HepG2 (cell line): ENCODE measurements at regions not wholly inside any gene's neighbourhood (a gene's known extent, or its start where the extent isn't known, plus 50 kb on each side); places are given as distances from the start of the nearest gene placed in this dataset.

ENCODE experiments used
- ATAC-seq: fragments of 200-7000 bp; cut with Tn5 transposase; 3 replicates; pipeline ENCODE4 v1.9.1; 2020; ENCODE audit warnings: mild to moderate bottlenecking, moderate library complexity
- BruUV-seq: library from RNA; stranded (reverse); fragments of 400-500 nt; replicated peaks from 2 replicates; lab custom pipeline; 2021; lab: Mats Ljungman, UMichigan
- CTCF ChIA-PET: fragments of 300-600 bp; formaldehyde crosslinking; extraction: SDS; loops from one replicate; lab custom pipeline; 2021; ENCODE audit warnings: low total read pairs, inconsistent platforms, low intra/inter-chr PET ratio; lab: Yijun Ruan, JAX
- POLR2A ChIA-PET: fragments of 350-600 bp; sonication (Branson Sonifier 250); formaldehyde crosslinking; loops from one replicate; lab custom pipeline; 2020; ENCODE audit warnings: antibody characterized with exemption, inconsistent platforms; lab: Yijun Ruan, JAX
- DNase-seq: peaks from one replicate; pipeline ENCODE4 v3.0.0-alpha.2; 2015; ENCODE audit warnings: low spot score
- FAIRE-seq: peaks from 3 replicates; lab custom pipeline; 2011; peaks lifted over from hg19 to GRCh38; lab: Jason Lieb, UNC
- H2AFZ ChIP-seq: one replicate; pipeline ENCODE4 v1.6.1; 2011; ENCODE audit warnings: low read length, inconsistent platforms
- H3K27ac ChIP-seq: fragments of 300-600 bp; 3 replicates; pipeline ENCODE4 v1.8.0; 2011; ENCODE audit warnings: mixed run types, mild to moderate bottlenecking, mixed read lengths, low read length, inconsistent platforms; ENCODE audit not compliant: insufficient read depth; ENCODE audit errors: extremely low read length
- H3K27me3 ChIP-seq, 2 experiments: fragments of 200-600 bp in 1 of 2; 2 replicates in 1 of 2; 3 replicates in 1 of 2; pipeline versions ENCODE4 v1.6.0 to v1.8.0; 2011; ENCODE audit warnings: low read length in 2 of 2, mild to moderate bottlenecking in 2 of 2, moderate library complexity in 2 of 2, inconsistent platforms in 1 of 2; ENCODE audit not compliant: insufficient read depth in 2 of 2, control insufficient read depth in 1 of 2
- H3K36me3 ChIP-seq, 2 experiments: fragments of 200-600 bp in 1 of 2; replicated peaks in 1 of 2; 2 replicates in 1 of 2; 3 replicates in 1 of 2; pipeline versions ENCODE4 v1.5.1 to v1.8.0; 2011; ENCODE audit warnings: low read length in 2 of 2, inconsistent platforms in 1 of 2; ENCODE audit not compliant: insufficient read depth in 2 of 2, control insufficient read depth in 1 of 2
- H3K4me1 ChIP-seq: 2 replicates; pipeline ENCODE4 v1.5.1; 2012; ENCODE audit warnings: low read length, inconsistent platforms; ENCODE audit not compliant: insufficient read depth
- H3K4me2 ChIP-seq: 2 replicates; pipeline ENCODE4 v1.6.0; 2011; ENCODE audit warnings: low read depth, low read length, inconsistent platforms
- H3K4me3 ChIP-seq, 3 experiments: fragments of 200-600 bp in 1 of 3; sonication (generic), shearing (Covaris generic) in 1 of 3; replicated peaks in 1 of 3; 2 replicates each; pipeline ENCODE4 v1.5.1; 2011 to 2016; ENCODE audit warnings: low read length in 3 of 3, inconsistent platforms in 2 of 3, low read depth in 2 of 3, mild to moderate bottlenecking in 2 of 3, control low read depth in 1 of 3, mixed read lengths in 1 of 3; ENCODE audit not compliant: insufficient read depth in 1 of 3
- H3K79me2 ChIP-seq: one replicate; pipeline ENCODE4 v1.6.1; 2011; ENCODE audit warnings: low read length, inconsistent platforms; ENCODE audit not compliant: insufficient read depth
- H3K9ac ChIP-seq: 2 replicates; pipeline ENCODE4 v1.6.0; 2011; ENCODE audit warnings: mild to moderate bottlenecking, low read depth, low read length, inconsistent platforms; ENCODE audit not compliant: insufficient read depth
- H3K9me3 ChIP-seq: 2 replicates; pipeline ENCODE4 v1.5.1; 2012; ENCODE audit warnings: mild to moderate bottlenecking, low read length
- H4K20me1 ChIP-seq: 2 replicates; pipeline ENCODE4 v1.6.0; 2011; ENCODE audit warnings: inconsistent platforms, mild to moderate bottlenecking, low read length, moderate library complexity; ENCODE audit not compliant: insufficient read depth
- ATF3 ChIP-seq: sonication (generic); formaldehyde crosslinking; IDR thresholded peaks from 2 replicates; pipeline ENCODE4 v1.4.0; 2020; ENCODE audit warnings: missing genetic modification reagents
- CHD2 ChIP-seq: IDR thresholded peaks from 2 replicates; pipeline ENCODE4 v1.6.1; 2011; ENCODE audit warnings: low read depth, low read length, improper control_type of control experiment
- NFE2L2 ChIP-seq: fragments of 150-350 bp; IDR thresholded peaks from 2 replicates; pipeline ENCODE4 v1.6.1; 2014; ENCODE audit warnings: low read length
- RBAK ChIP-seq: sonication (generic); formaldehyde crosslinking; IDR thresholded peaks from 2 replicates; pipeline ENCODE4 v1.5.1; 2020; ENCODE audit warnings: mild to moderate bottlenecking, missing genetic modification reagents
- SOX6 ChIP-seq, 2 experiments: fragments of 450-650 bp in 1 of 2; sonication (generic) in 1 of 2; formaldehyde crosslinking in 1 of 2; IDR thresholded peaks; 2 replicates each; pipeline versions ENCODE4 v1.4.0 to v1.6.1; 2017 to 2020; ENCODE audit warnings: antibody characterized with exemption in 1 of 2, mild to moderate bottlenecking in 1 of 2, missing genetic modification reagents in 1 of 2
- TCF7 ChIP-seq: sonication (generic); IDR thresholded peaks from 2 replicates; pipeline ENCODE4 v1.6.1; 2016; ENCODE audit warnings: antibody characterized with exemption, low read depth
- ZNF260 ChIP-seq: sonication (generic); formaldehyde crosslinking; IDR thresholded peaks from 2 replicates; pipeline ENCODE4 v1.4.0; 2020; ENCODE audit warnings: missing genetic modification reagents, low read depth, mild to moderate bottlenecking, borderline replicate concordance
- ZNF484 ChIP-seq: sonication (generic); formaldehyde crosslinking; IDR thresholded peaks from 2 replicates; pipeline ENCODE4 v1.5.1; 2020; ENCODE audit warnings: mild to moderate bottlenecking, low read depth, missing genetic modification reagents, borderline replicate concordance
- ZSCAN9 ChIP-seq: IDR thresholded peaks from 2 replicates; pipeline ENCODE4 v1.6.1; 2016; ENCODE audit warnings: borderline replicate concordance
- WGBS: methylation state at CpG from one replicate; pipeline ENCODE4 v1.1.6; 2017; ENCODE audit warnings: low lambda C conversion rate; 5-methylcytosine and 5-hydroxymethylcytosine counted together
- in situ Hi-C: cut with HindIII; loops from 2 replicates; pipeline ENCODE4 v1.10.0; 2017; ENCODE audit warnings: low pct_unique_long_range_greater_than_20kb; ENCODE audit not compliant: extremely low pct_ligation_motif_present
- intact Hi-C: fragments of 100-400 bp; cut with micrococcal nuclease; formaldehyde crosslinking; loops from one replicate; pipeline ENCODE4 v1.10.0; 2022; ENCODE audit not compliant: unreplicated experiment
- TF ChIP-seq, protein P1 (sequence below): sonication (generic); formaldehyde crosslinking; IDR thresholded peaks from 2 replicates; pipeline ENCODE4 v1.4.0; 2020; ENCODE audit warnings: mild to moderate bottlenecking, missing genetic modification reagents

DNA sequence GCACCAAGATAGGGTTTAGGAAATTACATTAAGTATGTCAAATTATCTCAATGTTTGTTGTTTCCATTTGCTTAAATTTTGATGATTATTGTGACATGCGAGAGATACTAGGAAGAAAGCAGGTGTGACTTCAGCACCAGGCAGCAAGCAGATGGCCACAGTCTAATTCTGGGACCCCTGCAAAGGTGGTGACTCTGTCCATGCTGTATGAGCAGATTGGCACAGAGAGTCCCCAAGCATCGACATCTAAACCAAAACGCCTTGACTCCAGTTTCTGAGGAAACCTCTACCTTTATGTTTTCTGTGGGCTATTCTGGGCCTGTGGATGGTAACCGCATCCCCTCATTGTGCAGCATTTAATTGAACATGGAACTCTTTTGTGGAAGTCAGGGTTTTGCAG is 670.1 kb upstream of the TMEM132C start:
- DNase-seq (no peak), FAIRE-seq (no peak), ATAC-seq (no peak)
- Histone ChIP-seq H3K4me3 (no peak overlapping the region), H3K36me3 (no peaks in the 10 kb centered on the region), H3K79me2 (no peaks in the 10 kb centered on the region), H3K9me3 (no peaks in the 10 kb centered on the region; the same call in 1 of the 2 replicates), H3K27ac (no peak overlapping the region), H3K4me1 (no peaks in the 10 kb centered on the region), H3K9ac (no peak overlapping the region), H2AFZ (no peak overlapping the region), H3K4me2 (no peak overlapping the region), H3K27me3 (no peaks in the 10 kb centered on the region), H4K20me1 (no peaks in the 10 kb centered on the region)
- CTCF ChIA-PET, result no interaction called here
- TF ChIP-seq ZSCAN9 (CRISPR knock-in tag) (no peak), NFE2L2 (no peak), ZNF260 (CRISPR knock-in tag) (no peak), SOX6 (IDR thresholded peaks at IDR 0.05) (no peak), SOX6 (CRISPR knock-in tag; IDR thresholded peaks at IDR 0.05) (no peak), TCF7 (no peak), ZNF484 (CRISPR knock-in tag) (no peak), RBAK (CRISPR knock-in tag) (no peak), CHD2 (no peak), ATF3 (CRISPR knock-in tag) (no peak)
- TF ChIP-seq, protein P1, sequence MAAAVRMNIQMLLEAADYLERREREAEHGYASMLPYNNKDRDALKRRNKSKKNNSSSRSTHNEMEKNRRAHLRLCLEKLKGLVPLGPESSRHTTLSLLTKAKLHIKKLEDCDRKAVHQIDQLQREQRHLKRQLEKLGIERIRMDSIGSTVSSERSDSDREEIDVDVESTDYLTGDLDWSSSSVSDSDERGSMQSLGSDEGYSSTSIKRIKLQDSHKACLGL (CRISPR knock-in tag), result no peak
- in situ Hi-C loops (no loop called here), intact Hi-C loops (no loop called here)
- WGBS, result 42% methylated on average over 4 of the region's 4 CpGs
- POLR2A ChIA-PET, result no interaction called here
- no TSS peak for BruUV-seq
